Neural progenitor cell (in vitro differentiated cells): ENCODE measurements at regions not wholly inside any gene's neighbourhood (a gene's known extent, or its start where the extent isn't known, plus 50 kb on each side); places are given as distances from the start of the nearest gene placed in this dataset.

ENCODE experiments used
- DNase-seq: peaks from one replicate; pipeline ENCODE4 v3.0.0-alpha.2; 2016; ENCODE audit warnings: low spot score
- H2AFZ ChIP-seq: fragments of 200-600 bp; sonication (generic); replicated peaks from 2 replicates; pipeline ENCODE4 v1.6.1; 2016; ENCODE audit warnings: antibody characterized with exemption
- H3F3A ChIP-seq: fragments of 200-600 bp; sonication (generic); 2 replicates; pipeline ENCODE4 v1.6.1; 2016; ENCODE audit warnings: antibody characterized with exemption, low read depth
- H3K27ac ChIP-seq: fragments of 200-600 bp; sonication (generic); 2 replicates; pipeline ENCODE4 v1.5.1; 2016; ENCODE audit warnings: mild to moderate bottlenecking
- H3K27me3 ChIP-seq: fragments of 200-600 bp; sonication (generic); 2 replicates; pipeline ENCODE4 v1.6.1; 2016; ENCODE audit warnings: mild to moderate bottlenecking, moderate library complexity
- H3K36me3 ChIP-seq: fragments of 200-600 bp; sonication (generic); 2 replicates; pipeline ENCODE4 v1.5.1; 2016
- H3K4me1 ChIP-seq: fragments of 200-600 bp; sonication (generic); 2 replicates; pipeline ENCODE4 v1.6.1; 2016; ENCODE audit warnings: mixed run types
- H3K4me2 ChIP-seq: fragments of 200-600 bp; sonication (generic); 2 replicates; pipeline ENCODE4 v1.6.1; 2016
- H3K4me3 ChIP-seq: fragments of 200-600 bp; sonication (generic); 2 replicates; pipeline ENCODE4 v1.5.1; 2016
- H3K79me2 ChIP-seq: fragments of 200-600 bp; sonication (generic); 2 replicates; pipeline ENCODE4 v1.6.1; 2016; ENCODE audit warnings: low read depth
- H3K9ac ChIP-seq: fragments of 200-600 bp; sonication (generic); 2 replicates; pipeline ENCODE4 v1.6.1; 2016
- H3K9me3 ChIP-seq: fragments of 200-600 bp; sonication (generic); 2 replicates; pipeline ENCODE4 v1.5.1; 2016; ENCODE audit warnings: low read depth
- H4K20me1 ChIP-seq: fragments of 200-600 bp; sonication (generic); 2 replicates; pipeline ENCODE4 v1.6.1; 2016; ENCODE audit warnings: low read depth
- H3K27ac Mint-ChIP-seq: 3 replicates; pipeline ENCODE4 v1.8.0; 2021; ENCODE audit warnings: mixed read lengths
- H3K27me3 Mint-ChIP-seq: 2 replicates; pipeline ENCODE4 v1.8.0; 2022; ENCODE audit warnings: low read depth, mild to moderate bottlenecking, inconsistent platforms, moderate library complexity, mixed read lengths; ENCODE audit not compliant: insufficient read depth
- H3K36me3 Mint-ChIP-seq: 3 replicates; pipeline ENCODE4 v1.8.0; 2021; ENCODE audit warnings: mixed read lengths
- H3K4me1 Mint-ChIP-seq: 3 replicates; pipeline ENCODE4 v1.8.0; 2021; ENCODE audit warnings: mixed read lengths
- H3K4me3 Mint-ChIP-seq: 3 replicates; pipeline ENCODE4 v1.8.0; 2021; ENCODE audit warnings: mild to moderate bottlenecking, moderate library complexity, mixed read lengths
- H3K9me3 Mint-ChIP-seq: 3 replicates; pipeline ENCODE4 v1.8.0; 2020; ENCODE audit warnings: mixed read lengths
- EZH2 ChIP-seq: fragments of 200-600 bp; sonication (generic); IDR thresholded peaks from 2 replicates; pipeline ENCODE4 v1.6.1; 2017; ENCODE audit warnings: antibody characterized with exemption, mild to moderate bottlenecking, moderate library complexity
- EZH2phosphoT487 ChIP-seq: fragments of 200-600 bp; sonication (generic); IDR thresholded peaks from 2 replicates; pipeline ENCODE4 v1.6.1; 2017; ENCODE audit warnings: antibody characterized with exemption
- TF ChIP-seq, protein P1 (sequence below): fragments of 200-600 bp; sonication (generic); IDR thresholded peaks from 2 replicates; pipeline ENCODE4 v1.5.1; 2017; ENCODE audit warnings: antibody characterized with exemption, mild to moderate bottlenecking

DNA sequence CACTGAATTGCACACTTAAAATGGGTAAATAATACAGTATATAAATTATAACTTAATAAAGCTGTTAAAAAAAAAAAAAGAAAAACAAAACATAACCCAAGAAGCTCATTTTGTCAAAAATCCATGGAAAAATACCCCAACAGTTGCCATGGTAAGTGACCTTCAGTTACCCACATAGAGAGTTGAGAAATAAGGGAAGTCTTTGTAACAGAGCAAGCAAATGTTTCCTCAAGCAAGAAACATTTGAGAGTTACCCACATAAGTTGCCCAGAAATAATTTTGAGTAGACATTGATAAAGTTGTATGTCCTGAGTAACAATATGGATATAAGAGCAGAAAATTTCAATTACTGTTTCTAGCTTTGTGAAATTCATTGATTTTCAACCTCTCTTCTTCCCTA lies 227.4 kb downstream of the CCDC59 start:
- no peaks in the 10 kb centered on the region for H3K36me3 ChIP-seq
- H3K4me2 ChIP-seq: no peak overlapping the region
- H3K4me1 ChIP-seq: no peaks in the 10 kb centered on the region
- peaks cover 2% of the 10 kb centered on the region for H3K4me1 Mint-ChIP-seq
- no peak for DNase-seq
- no peak overlapping the region for H3K9ac ChIP-seq
- no peaks in the 10 kb centered on the region for H3F3A ChIP-seq
- H3K27me3 Mint-ChIP-seq: no peaks in the 10 kb centered on the region
- no peak overlapping the region for H3K27ac Mint-ChIP-seq
- H3K27me3 ChIP-seq: no peaks in the 10 kb centered on the region
- H3K4me3 Mint-ChIP-seq: no peak overlapping the region
- no peaks in the 10 kb centered on the region for H3K79me2 ChIP-seq
- TF ChIP-seq EZH2phosphoT487 (no peak), EZH2 (no peak)
- H3K4me3 ChIP-seq: no peak overlapping the region
- no peaks in the 10 kb centered on the region for H4K20me1 ChIP-seq
- no peaks in the 10 kb centered on the region for H3K36me3 Mint-ChIP-seq
- no peaks in the 10 kb centered on the region for H3K9me3 ChIP-seq
- no peaks in the 10 kb centered on the region for H3K9me3 Mint-ChIP-seq
- no peak overlapping the region for H2AFZ ChIP-seq
- H3K27ac ChIP-seq: no peak overlapping the region

DNA sequence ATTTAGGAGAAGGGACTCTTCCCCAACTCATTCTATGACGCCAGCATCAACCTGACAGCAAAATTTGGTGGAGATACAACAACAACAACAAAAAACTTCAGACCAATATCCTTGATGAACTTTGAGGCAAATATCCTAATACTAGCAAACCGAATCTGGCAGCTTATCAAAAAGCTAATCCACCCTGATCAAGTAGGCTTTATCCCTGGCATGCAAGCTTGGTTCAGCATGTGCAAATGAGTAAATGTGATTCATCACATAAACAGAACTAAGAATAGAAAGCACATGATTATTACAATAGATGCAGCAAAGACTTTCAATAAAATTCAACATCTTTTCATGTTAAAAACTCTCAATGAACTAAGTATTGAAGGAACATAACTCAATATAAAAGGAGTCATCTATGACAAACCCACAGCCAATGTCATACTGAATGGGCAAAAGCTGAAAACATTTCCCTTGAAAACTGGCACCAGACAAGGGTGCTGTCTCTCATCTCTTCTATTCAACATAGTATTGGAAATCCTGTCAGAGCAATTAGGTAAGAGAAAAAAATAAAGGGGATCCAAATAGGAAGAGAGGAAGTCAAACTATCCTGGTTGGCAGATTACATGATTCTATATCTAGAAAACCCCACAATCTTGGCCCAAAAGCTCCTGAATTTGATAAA lies 233.3 kb downstream of the CCDC59 start:
- no peak overlapping the region for H3K4me3 Mint-ChIP-seq
- Histone ChIP-seq H3K27ac (no peak overlapping the region), H3K36me3 (no peaks in the 10 kb centered on the region), H4K20me1 (no peaks in the 10 kb centered on the region), H3K79me2 (no peaks in the 10 kb centered on the region), H3K4me2 (no peak overlapping the region), H3K4me1 (no peaks in the 10 kb centered on the region), H3F3A (no peaks in the 10 kb centered on the region), H3K27me3 (no peaks in the 10 kb centered on the region), H3K9ac (no peak overlapping the region), H3K9me3 (no peaks in the 10 kb centered on the region), H2AFZ (no peak overlapping the region), H3K4me3 (no peak overlapping the region)
- TF ChIP-seq EZH2 (no peak), EZH2phosphoT487 (no peak)
- TF ChIP-seq, protein P1, sequence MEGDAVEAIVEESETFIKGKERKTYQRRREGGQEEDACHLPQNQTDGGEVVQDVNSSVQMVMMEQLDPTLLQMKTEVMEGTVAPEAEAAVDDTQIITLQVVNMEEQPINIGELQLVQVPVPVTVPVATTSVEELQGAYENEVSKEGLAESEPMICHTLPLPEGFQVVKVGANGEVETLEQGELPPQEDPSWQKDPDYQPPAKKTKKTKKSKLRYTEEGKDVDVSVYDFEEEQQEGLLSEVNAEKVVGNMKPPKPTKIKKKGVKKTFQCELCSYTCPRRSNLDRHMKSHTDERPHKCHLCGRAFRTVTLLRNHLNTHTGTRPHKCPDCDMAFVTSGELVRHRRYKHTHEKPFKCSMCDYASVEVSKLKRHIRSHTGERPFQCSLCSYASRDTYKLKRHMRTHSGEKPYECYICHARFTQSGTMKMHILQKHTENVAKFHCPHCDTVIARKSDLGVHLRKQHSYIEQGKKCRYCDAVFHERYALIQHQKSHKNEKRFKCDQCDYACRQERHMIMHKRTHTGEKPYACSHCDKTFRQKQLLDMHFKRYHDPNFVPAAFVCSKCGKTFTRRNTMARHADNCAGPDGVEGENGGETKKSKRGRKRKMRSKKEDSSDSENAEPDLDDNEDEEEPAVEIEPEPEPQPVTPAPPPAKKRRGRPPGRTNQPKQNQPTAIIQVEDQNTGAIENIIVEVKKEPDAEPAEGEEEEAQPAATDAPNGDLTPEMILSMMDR: no peak
- no peaks in the 10 kb centered on the region for H3K36me3 Mint-ChIP-seq
- no peaks in the 10 kb centered on the region for H3K27me3 Mint-ChIP-seq
- DNase-seq: no peak
- no peaks in the 10 kb centered on the region for H3K4me1 Mint-ChIP-seq
- H3K27ac Mint-ChIP-seq: no peak overlapping the region
- H3K9me3 Mint-ChIP-seq: no peaks in the 10 kb centered on the region

DNA sequence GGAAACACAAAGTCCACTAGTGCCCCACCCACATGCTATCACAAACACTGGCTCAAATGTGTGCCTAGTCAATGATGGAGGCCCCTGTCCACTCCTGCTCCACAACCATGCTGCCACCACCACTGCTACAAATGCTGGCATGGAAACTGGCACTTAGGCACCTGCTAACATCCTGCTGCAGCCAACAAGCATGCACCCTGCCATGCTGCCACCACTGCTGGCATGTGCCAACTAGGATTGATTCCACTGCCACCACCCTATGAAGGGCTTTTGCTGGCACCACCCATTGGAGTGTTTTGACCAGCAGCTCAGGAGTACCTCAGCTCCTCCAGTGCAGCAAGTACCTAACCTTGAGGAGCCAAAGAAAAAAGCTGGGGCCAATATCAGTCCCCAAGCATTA lies 236.6 kb downstream of the CCDC59 start:
- Mint-ChIP-seq H3K27me3 (no peaks in the 10 kb centered on the region), H3K27ac (no peak overlapping the region), H3K4me1 (no peaks in the 10 kb centered on the region), H3K9me3 (no peaks in the 10 kb centered on the region), H3K4me3 (no peak overlapping the region), H3K36me3 (no peaks in the 10 kb centered on the region)
- no peaks in the 10 kb centered on the region for H3K27me3 ChIP-seq
- no peaks in the 10 kb centered on the region for H3K9me3 ChIP-seq
- H3F3A ChIP-seq: no peaks in the 10 kb centered on the region
- no peak overlapping the region for H3K4me3 ChIP-seq
- H3K79me2 ChIP-seq: no peaks in the 10 kb centered on the region
- no peak overlapping the region for H2AFZ ChIP-seq
- TF ChIP-seq, protein P1: no peak
- TF ChIP-seq EZH2 (no peak), EZH2phosphoT487 (no peak)
- no peaks in the 10 kb centered on the region for H3K36me3 ChIP-seq
- no peaks in the 10 kb centered on the region for H3K4me1 ChIP-seq
- no peak overlapping the region for H3K27ac ChIP-seq
- no peak for DNase-seq
- H3K4me2 ChIP-seq: no peak overlapping the region
- no peaks in the 10 kb centered on the region for H4K20me1 ChIP-seq
- no peak overlapping the region for H3K9ac ChIP-seq

DNA sequence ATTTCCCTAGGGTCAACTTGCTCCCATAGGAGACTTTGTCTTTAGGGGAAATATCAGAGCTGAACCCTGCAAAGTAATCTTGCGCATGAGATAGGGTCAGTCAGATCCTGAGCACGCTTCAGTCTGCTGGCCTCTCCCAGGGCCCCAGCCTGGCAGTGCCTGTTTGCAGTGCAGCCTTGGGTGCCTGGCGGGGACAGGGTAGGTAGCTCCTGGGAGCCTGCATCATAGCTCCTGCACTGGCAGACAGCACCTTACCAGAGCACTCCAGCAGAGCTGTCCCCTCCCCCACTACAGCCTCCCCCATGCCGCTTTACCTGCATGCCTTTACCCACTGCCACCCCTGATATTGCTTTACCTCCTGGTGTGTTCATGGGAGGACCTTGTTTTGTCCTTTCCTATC lies 237.3 kb downstream of the CCDC59 start:
- H3K9me3 Mint-ChIP-seq: no peaks in the 10 kb centered on the region
- Histone ChIP-seq H3K4me2 (no peak overlapping the region), H3K9ac (no peak overlapping the region), H2AFZ (no peak overlapping the region), H3F3A (no peaks in the 10 kb centered on the region), H3K27ac (no peak overlapping the region), H3K36me3 (no peaks in the 10 kb centered on the region), H3K4me3 (no peak overlapping the region), H3K27me3 (no peaks in the 10 kb centered on the region), H4K20me1 (no peaks in the 10 kb centered on the region), H3K4me1 (no peaks in the 10 kb centered on the region), H3K9me3 (no peaks in the 10 kb centered on the region), H3K79me2 (no peaks in the 10 kb centered on the region)
- H3K27ac Mint-ChIP-seq: no peak overlapping the region
- no peaks in the 10 kb centered on the region for H3K36me3 Mint-ChIP-seq
- H3K4me1 Mint-ChIP-seq: no peaks in the 10 kb centered on the region
- no peak overlapping the region for H3K4me3 Mint-ChIP-seq
- H3K27me3 Mint-ChIP-seq: no peaks in the 10 kb centered on the region
- no peak for DNase-seq
- TF ChIP-seq, protein P1: no peak
- no peak for TF ChIP-seq EZH2
- TF ChIP-seq EZH2phosphoT487: no peak
